Lung (tissue), 11 donors: ENCODE measurements at regions not wholly inside any gene's neighbourhood (a gene's known extent, or its start where the extent isn't known, plus 50 kb on each side); places are given as distances from the start of the nearest gene placed in this dataset.

Experiments used
- ATAC-seq: fragments of 200-7000 bp; cut with Tn5 transposase; one replicate; pipeline ENCODE4 v1.9.1; 2020; ENCODE audit warnings: moderate number of reproducible peaks; ENCODE audit not compliant: insufficient read depth, low FRiP score
- DNase-seq, 3 donors: peaks; one replicate each; pipeline ENCODE4 v3.0.0-alpha.2; 2013 to 2017
- H3K27ac ChIP-seq, 2 donors: one replicate each; pipeline ENCODE4 v1.5.1; 2013; ENCODE audit warnings: mild to moderate bottlenecking in 2 of 2, moderate library complexity in 2 of 2, control low read depth in 1 of 2, inconsistent platforms in 1 of 2, low read depth in 1 of 2, low read length in 1 of 2
- H3K27me3 ChIP-seq, 3 donors: one replicate each; pipeline ENCODE4 v1.5.1; 2013; ENCODE audit warnings: low read length in 2 of 3; ENCODE audit not compliant: control insufficient read depth in 3 of 3, insufficient read depth in 3 of 3
- H3K36me3 ChIP-seq, 4 donors: one replicate each; pipeline ENCODE4 v1.5.1; 2013; ENCODE audit warnings: low read length in 4 of 4, mild to moderate bottlenecking in 1 of 4, moderate library complexity in 1 of 4; ENCODE audit not compliant: control insufficient read depth in 4 of 4, insufficient read depth in 4 of 4
- H3K4me1 ChIP-seq, 5 donors: one replicate each; pipeline ENCODE4 v1.5.1; 2013; ENCODE audit warnings: low read length in 5 of 5, mild to moderate bottlenecking in 2 of 5, moderate library complexity in 1 of 5; ENCODE audit not compliant: control insufficient read depth in 5 of 5, insufficient read depth in 5 of 5
- H3K4me3 ChIP-seq: one replicate; pipeline ENCODE4 v1.5.1; 2013; ENCODE audit warnings: mild to moderate bottlenecking, control low read depth, moderate library complexity
- H3K9ac ChIP-seq, 2 donors: one replicate each; pipeline ENCODE4 v1.5.1; 2013; ENCODE audit warnings: low read length in 2 of 2, control low read depth in 1 of 2; ENCODE audit not compliant: insufficient read depth in 1 of 2
- H3K9me3 ChIP-seq, 4 donors: one replicate each; pipeline ENCODE4 v1.5.1; 2013; ENCODE audit warnings: low read length in 3 of 4, mild to moderate bottlenecking in 1 of 4, moderate library complexity in 1 of 4; ENCODE audit not compliant: control insufficient read depth in 4 of 4, insufficient read depth in 3 of 4
- WGBS, 2 donors: extraction: QIAGEN DNeasy Blood & Tissue Kit; methylation state at CpG; one replicate each; pipeline ENCODE4 v1.1.7; 2013; 5-methylcytosine and 5-hydroxymethylcytosine counted together
- TF ChIP-seq, protein P1 (sequence below): IDR thresholded peaks from 2 replicates; pipeline ENCODE4 v1.5.1; 2012; ENCODE audit warnings: mild to moderate bottlenecking; ENCODE audit errors: control extremely low read depth, extremely low read depth
- donor health status: control.
- donor health status: control.
- donor health status: Bipolar disorder and iron deficiency.
- donor health status: healthy.
- donor health status: DM: yes; HTN: yes; CAD: no.

GRCh38 chr5:57720656-57721055, 238.0 kb upstream of the ACTBL2 start:
- no peaks in the 10 kb centered on the region for H3K27me3 ChIP-seq
- H3K9ac ChIP-seq, result no peak overlapping the region
- no peak for DNase-seq
- no peak overlapping the region for H3K4me3 ChIP-seq
- no peak for ATAC-seq
- no peaks in the 10 kb centered on the region for H3K4me1 ChIP-seq
- TF ChIP-seq, protein P1, sequence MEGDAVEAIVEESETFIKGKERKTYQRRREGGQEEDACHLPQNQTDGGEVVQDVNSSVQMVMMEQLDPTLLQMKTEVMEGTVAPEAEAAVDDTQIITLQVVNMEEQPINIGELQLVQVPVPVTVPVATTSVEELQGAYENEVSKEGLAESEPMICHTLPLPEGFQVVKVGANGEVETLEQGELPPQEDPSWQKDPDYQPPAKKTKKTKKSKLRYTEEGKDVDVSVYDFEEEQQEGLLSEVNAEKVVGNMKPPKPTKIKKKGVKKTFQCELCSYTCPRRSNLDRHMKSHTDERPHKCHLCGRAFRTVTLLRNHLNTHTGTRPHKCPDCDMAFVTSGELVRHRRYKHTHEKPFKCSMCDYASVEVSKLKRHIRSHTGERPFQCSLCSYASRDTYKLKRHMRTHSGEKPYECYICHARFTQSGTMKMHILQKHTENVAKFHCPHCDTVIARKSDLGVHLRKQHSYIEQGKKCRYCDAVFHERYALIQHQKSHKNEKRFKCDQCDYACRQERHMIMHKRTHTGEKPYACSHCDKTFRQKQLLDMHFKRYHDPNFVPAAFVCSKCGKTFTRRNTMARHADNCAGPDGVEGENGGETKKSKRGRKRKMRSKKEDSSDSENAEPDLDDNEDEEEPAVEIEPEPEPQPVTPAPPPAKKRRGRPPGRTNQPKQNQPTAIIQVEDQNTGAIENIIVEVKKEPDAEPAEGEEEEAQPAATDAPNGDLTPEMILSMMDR, result no peak
- no peak overlapping the region for H3K27ac ChIP-seq
- H3K9me3 ChIP-seq, result no peaks in the 10 kb centered on the region
- WGBS, 2 donors, result 90 to 96% methylated on average over 4 of the region's 4 CpGs
- H3K36me3 ChIP-seq, result no peaks in the 10 kb centered on the region

GRCh38 chr5:57719216-57719615, 236.6 kb upstream of the ACTBL2 start:
- Histone ChIP-seq H3K4me1 (no peaks in the 10 kb centered on the region), H3K27me3 (no peaks in the 10 kb centered on the region), H3K36me3 (no peaks in the 10 kb centered on the region), H3K9ac (no peak overlapping the region), H3K27ac (no peak overlapping the region), H3K4me3 (no peak overlapping the region), H3K9me3 (no peaks in the 10 kb centered on the region)
- no peak for ATAC-seq
- TF ChIP-seq, protein P1, result no peak
- DNase-seq, result no peak
- 75 to 83% methylated on average over 1 of the region's 1 CpG for WGBS, 2 donors

DNA sequence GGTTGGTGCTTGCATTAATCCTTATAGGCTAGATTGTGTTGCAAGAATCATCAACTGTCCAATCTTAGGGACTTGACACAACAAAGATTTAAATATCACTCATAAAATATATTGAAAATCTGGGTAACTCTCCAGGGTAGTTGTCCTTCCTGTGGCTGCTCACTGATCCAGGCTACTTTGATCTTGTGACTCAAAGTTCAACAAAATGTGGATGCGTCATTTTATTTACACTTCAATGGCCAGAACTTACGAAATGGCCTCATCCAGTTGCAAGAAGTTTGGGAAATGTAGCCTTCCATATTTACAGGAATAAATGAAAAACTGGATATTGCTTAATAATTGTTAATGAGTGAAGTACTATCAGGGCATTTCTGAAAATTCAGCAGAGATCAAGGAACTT, 235.5 kb upstream of the ACTBL2 start:
- TF ChIP-seq, protein P1, result no peak
- Histone ChIP-seq H3K4me3 (no peak overlapping the region), H3K36me3 (no peaks in the 10 kb centered on the region), H3K27me3 (no peaks in the 10 kb centered on the region), H3K27ac (no peak overlapping the region), H3K9me3 (peaks cover 0 to 4% (median 2%) of the 10 kb centered on the region in 4 donors), H3K9ac (no peak overlapping the region), H3K4me1 (no peaks in the 10 kb centered on the region)
- 33 to 35% methylated on average over 2 of the region's 2 CpGs for WGBS, 2 donors
- DNase-seq (no peak), ATAC-seq (no peak)

GRCh38 chr5:57717555-57717954, 234.9 kb upstream of the ACTBL2 start:
- no peaks in the 10 kb centered on the region for H3K36me3 ChIP-seq
- 70 to 94% methylated on average over 4 of the region's 4 CpGs for WGBS, 2 donors
- H3K27me3 ChIP-seq, result no peaks in the 10 kb centered on the region
- H3K9me3 ChIP-seq, result peaks cover 0 to 4% (median 2%) of the 10 kb centered on the region in 4 donors
- no peaks in the 10 kb centered on the region for H3K4me1 ChIP-seq
- DNase-seq (no peak), ATAC-seq (no peak)
- TF ChIP-seq, protein P1, result no peak
- no peak overlapping the region for H3K4me3 ChIP-seq
- no peak overlapping the region for H3K27ac ChIP-seq
- no peak overlapping the region for H3K9ac ChIP-seq
